ENCODE measurements at regions not wholly inside any gene's neighbourhood (a gene's known extent, or its start where the extent isn't known, plus 50 kb on each side); places are given as distances from the start of the nearest gene placed in this dataset.

GRCh38 chr22:25383892-25384291 is 164.5 kb downstream of the CRYBB2 start:
- TF ChIP-seq YY1 (IDR thresholded peaks at IDR 0.05; ENCODE audit: insufficient read depth, insufficient read length), result no peak
- TF ChIP-seq ZNF274 (IDR thresholded peaks at IDR 0.05; ENCODE audit: low read depth, low read length), result no peak
- no peak for TF ChIP-seq SUZ12 (IDR thresholded peaks at IDR 0.05; ENCODE audit: extremely low read depth, insufficient read depth, insufficient read length)

Data from NT2/D1 (cell line).